ENCODE measurements at regions not wholly inside any gene's neighbourhood (a gene's known extent, or its start where the extent isn't known, plus 50 kb on each side); places are given as distances from the start of the nearest gene placed in this dataset.

DNA sequence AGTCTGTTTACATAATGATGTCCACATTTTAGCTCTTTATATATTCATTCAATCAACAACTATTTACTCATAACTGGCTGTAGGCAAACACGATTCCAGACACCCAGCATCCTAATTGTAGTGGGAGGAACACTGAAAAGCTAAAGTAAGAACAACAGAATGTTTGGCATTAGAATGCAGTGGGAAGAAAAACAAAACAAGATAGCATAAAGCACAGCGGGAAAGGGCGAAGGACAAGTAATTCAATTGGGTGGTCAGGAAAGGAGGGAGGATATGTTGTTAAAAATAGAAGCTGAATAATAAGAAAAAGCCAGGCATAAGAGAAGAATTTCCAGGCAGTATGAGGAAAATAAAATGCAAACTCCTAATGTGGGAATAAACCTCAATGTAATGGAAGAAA, 189.5 kb upstream of the FAT4 start (continued):
- TF ChIP-seq, protein P1, sequence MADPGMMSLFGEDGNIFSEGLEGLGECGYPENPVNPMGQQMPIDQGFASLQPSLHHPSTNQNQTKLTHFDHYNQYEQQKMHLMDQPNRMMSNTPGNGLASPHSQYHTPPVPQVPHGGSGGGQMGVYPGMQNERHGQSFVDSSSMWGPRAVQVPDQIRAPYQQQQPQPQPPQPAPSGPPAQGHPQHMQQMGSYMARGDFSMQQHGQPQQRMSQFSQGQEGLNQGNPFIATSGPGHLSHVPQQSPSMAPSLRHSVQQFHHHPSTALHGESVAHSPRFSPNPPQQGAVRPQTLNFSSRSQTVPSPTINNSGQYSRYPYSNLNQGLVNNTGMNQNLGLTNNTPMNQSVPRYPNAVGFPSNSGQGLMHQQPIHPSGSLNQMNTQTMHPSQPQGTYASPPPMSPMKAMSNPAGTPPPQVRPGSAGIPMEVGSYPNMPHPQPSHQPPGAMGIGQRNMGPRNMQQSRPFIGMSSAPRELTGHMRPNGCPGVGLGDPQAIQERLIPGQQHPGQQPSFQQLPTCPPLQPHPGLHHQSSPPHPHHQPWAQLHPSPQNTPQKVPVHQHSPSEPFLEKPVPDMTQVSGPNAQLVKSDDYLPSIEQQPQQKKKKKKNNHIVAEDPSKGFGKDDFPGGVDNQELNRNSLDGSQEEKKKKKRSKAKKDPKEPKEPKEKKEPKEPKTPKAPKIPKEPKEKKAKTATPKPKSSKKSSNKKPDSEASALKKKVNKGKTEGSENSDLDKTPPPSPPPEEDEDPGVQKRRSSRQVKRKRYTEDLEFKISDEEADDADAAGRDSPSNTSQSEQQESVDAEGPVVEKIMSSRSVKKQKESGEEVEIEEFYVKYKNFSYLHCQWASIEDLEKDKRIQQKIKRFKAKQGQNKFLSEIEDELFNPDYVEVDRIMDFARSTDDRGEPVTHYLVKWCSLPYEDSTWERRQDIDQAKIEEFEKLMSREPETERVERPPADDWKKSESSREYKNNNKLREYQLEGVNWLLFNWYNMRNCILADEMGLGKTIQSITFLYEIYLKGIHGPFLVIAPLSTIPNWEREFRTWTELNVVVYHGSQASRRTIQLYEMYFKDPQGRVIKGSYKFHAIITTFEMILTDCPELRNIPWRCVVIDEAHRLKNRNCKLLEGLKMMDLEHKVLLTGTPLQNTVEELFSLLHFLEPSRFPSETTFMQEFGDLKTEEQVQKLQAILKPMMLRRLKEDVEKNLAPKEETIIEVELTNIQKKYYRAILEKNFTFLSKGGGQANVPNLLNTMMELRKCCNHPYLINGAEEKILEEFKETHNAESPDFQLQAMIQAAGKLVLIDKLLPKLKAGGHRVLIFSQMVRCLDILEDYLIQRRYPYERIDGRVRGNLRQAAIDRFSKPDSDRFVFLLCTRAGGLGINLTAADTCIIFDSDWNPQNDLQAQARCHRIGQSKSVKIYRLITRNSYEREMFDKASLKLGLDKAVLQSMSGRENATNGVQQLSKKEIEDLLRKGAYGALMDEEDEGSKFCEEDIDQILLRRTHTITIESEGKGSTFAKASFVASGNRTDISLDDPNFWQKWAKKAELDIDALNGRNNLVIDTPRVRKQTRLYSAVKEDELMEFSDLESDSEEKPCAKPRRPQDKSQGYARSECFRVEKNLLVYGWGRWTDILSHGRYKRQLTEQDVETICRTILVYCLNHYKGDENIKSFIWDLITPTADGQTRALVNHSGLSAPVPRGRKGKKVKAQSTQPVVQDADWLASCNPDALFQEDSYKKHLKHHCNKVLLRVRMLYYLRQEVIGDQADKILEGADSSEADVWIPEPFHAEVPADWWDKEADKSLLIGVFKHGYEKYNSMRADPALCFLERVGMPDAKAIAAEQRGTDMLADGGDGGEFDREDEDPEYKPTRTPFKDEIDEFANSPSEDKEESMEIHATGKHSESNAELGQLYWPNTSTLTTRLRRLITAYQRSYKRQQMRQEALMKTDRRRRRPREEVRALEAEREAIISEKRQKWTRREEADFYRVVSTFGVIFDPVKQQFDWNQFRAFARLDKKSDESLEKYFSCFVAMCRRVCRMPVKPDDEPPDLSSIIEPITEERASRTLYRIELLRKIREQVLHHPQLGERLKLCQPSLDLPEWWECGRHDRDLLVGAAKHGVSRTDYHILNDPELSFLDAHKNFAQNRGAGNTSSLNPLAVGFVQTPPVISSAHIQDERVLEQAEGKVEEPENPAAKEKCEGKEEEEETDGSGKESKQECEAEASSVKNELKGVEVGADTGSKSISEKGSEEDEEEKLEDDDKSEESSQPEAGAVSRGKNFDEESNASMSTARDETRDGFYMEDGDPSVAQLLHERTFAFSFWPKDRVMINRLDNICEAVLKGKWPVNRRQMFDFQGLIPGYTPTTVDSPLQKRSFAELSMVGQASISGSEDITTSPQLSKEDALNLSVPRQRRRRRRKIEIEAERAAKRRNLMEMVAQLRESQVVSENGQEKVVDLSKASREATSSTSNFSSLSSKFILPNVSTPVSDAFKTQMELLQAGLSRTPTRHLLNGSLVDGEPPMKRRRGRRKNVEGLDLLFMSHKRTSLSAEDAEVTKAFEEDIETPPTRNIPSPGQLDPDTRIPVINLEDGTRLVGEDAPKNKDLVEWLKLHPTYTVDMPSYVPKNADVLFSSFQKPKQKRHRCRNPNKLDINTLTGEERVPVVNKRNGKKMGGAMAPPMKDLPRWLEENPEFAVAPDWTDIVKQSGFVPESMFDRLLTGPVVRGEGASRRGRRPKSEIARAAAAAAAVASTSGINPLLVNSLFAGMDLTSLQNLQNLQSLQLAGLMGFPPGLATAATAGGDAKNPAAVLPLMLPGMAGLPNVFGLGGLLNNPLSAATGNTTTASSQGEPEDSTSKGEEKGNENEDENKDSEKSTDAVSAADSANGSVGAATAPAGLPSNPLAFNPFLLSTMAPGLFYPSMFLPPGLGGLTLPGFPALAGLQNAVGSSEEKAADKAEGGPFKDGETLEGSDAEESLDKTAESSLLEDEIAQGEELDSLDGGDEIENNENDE (IDR thresholded peaks at IDR 0.05; ENCODE audit: insufficient replicate concordance, low read length) = peak; percentile 72
- TF ChIP-seq TEAD4 (IDR thresholded peaks at IDR 0.05; ENCODE audit: low read depth, low read length) = no peak

All from H1 (cell line).